ENCODE measurements at regions not wholly inside any gene's neighbourhood (a gene's known extent, or its start where the extent isn't known, plus 50 kb on each side); places are given as distances from the start of the nearest gene placed in this dataset.

- Histone ChIP-seq H3K79me2 (ENCODE audit: low read length) (no peaks in the 10 kb centered on the region), H3K27ac (ENCODE audit: low read length) (no peak overlapping the region), H4K20me1 (ENCODE audit: insufficient read depth, low read depth, low read length) (no peaks in the 10 kb centered on the region), H3K4me2 (ENCODE audit: low read depth, low read length, poor library complexity, severe bottlenecking) (no peak overlapping the region), H3K36me3 (ENCODE audit: insufficient read depth, low read length) (no peaks in the 10 kb centered on the region), H3K27me3 (ENCODE audit: low read length) (no peaks in the 10 kb centered on the region), H3K4me3 (ENCODE audit: low read length) (no peak overlapping the region), H3K4me1 (ENCODE audit: low read length) (no peaks in the 10 kb centered on the region), H3K9me2 (replicated peaks; ENCODE audit: insufficient read depth, low read length) (no peaks in the 10 kb centered on the region), H3K9ac (ENCODE audit: low read length) (no peak overlapping the region), H3K9me3 (ENCODE audit: low read length) (no peaks in the 10 kb centered on the region), H2AFZ (ENCODE audit: low read length) (no peak overlapping the region)
- no peak for DNase-seq
Measured at GRCh38 chr1:118323246-118323645, 138.2 kb upstream of the SPAG17 start.

- Histone ChIP-seq H4K20me1 (ENCODE audit: insufficient read depth, low read depth, low read length) (no peaks in the 10 kb centered on the region), H3K79me2 (ENCODE audit: low read length) (no peaks in the 10 kb centered on the region)
Measured at GRCh38 chr1:118322331-118322730, 137.3 kb upstream of the SPAG17 start.

GRCh38 chr1:118321840-118322239 lies 136.8 kb upstream of the SPAG17 start:
- H3K4me3 ChIP-seq (ENCODE audit: low read length), result no peak overlapping the region
- no peaks in the 10 kb centered on the region for H3K9me3 ChIP-seq (ENCODE audit: low read length)
- no peaks in the 10 kb centered on the region for H3K4me1 ChIP-seq (ENCODE audit: low read length)
- DNase-seq, result no peak
- H3K4me2 ChIP-seq (ENCODE audit: low read depth, low read length, poor library complexity, severe bottlenecking), result no peak overlapping the region
- H3K79me2 ChIP-seq (ENCODE audit: low read length), result no peaks in the 10 kb centered on the region
- no peaks in the 10 kb centered on the region for H3K9me2 ChIP-seq (replicated peaks; ENCODE audit: insufficient read depth, low read length)
- no peaks in the 10 kb centered on the region for H3K27me3 ChIP-seq (ENCODE audit: low read length)
- H3K27ac ChIP-seq (ENCODE audit: low read length), result no peak overlapping the region
- H2AFZ ChIP-seq (ENCODE audit: low read length), result no peak overlapping the region
- H4K20me1 ChIP-seq (ENCODE audit: insufficient read depth, low read depth, low read length), result no peaks in the 10 kb centered on the region
- H3K36me3 ChIP-seq (ENCODE audit: insufficient read depth, low read length), result no peaks in the 10 kb centered on the region
- H3K9ac ChIP-seq (ENCODE audit: low read length), result no peak overlapping the region

More at GRCh38 chr1:118322331-118322730, 137.3 kb upstream of the SPAG17 start:
- Histone ChIP-seq H3K4me1 (ENCODE audit: low read length) (no peaks in the 10 kb centered on the region), H3K9me2 (replicated peaks; ENCODE audit: insufficient read depth, low read length) (no peaks in the 10 kb centered on the region), H2AFZ (ENCODE audit: low read length) (no peak overlapping the region), H3K36me3 (ENCODE audit: insufficient read depth, low read length) (no peaks in the 10 kb centered on the region), H3K4me3 (ENCODE audit: low read length) (no peak overlapping the region), H3K4me2 (ENCODE audit: low read depth, low read length, poor library complexity, severe bottlenecking) (no peak overlapping the region), H3K27ac (ENCODE audit: low read length) (no peak overlapping the region), H3K9ac (ENCODE audit: low read length) (no peak overlapping the region), H3K27me3 (ENCODE audit: low read length) (no peaks in the 10 kb centered on the region), H3K9me3 (ENCODE audit: low read length) (no peaks in the 10 kb centered on the region)
- DNase-seq, result no peak

GRCh38 chr1:118317842-118318614 lies 133.0 kb upstream of the SPAG17 start:
- H3K27me3 ChIP-seq (ENCODE audit: low read length), result no peaks in the 10 kb centered on the region
- H3K4me1 ChIP-seq (ENCODE audit: low read length), result no peaks in the 10 kb centered on the region
- H3K4me2 ChIP-seq (ENCODE audit: low read depth, low read length, poor library complexity, severe bottlenecking), result no peak overlapping the region
- no peak overlapping the region for H2AFZ ChIP-seq (ENCODE audit: low read length)
- no peaks in the 10 kb centered on the region for H3K36me3 ChIP-seq (ENCODE audit: insufficient read depth, low read length)
- no peaks in the 10 kb centered on the region for H3K9me2 ChIP-seq (replicated peaks; ENCODE audit: insufficient read depth, low read length)
- H3K9ac ChIP-seq (ENCODE audit: low read length), result no peak overlapping the region
- no peak overlapping the region for H3K27ac ChIP-seq (ENCODE audit: low read length)
- no peak overlapping the region for H3K4me3 ChIP-seq (ENCODE audit: low read length)
- no peaks in the 10 kb centered on the region for H3K79me2 ChIP-seq (ENCODE audit: low read length)
- H3K9me3 ChIP-seq (ENCODE audit: low read length), result no peaks in the 10 kb centered on the region
- no peak for DNase-seq
- no peaks in the 10 kb centered on the region for H4K20me1 ChIP-seq (ENCODE audit: insufficient read depth, low read depth, low read length)

- H3K4me2 ChIP-seq (ENCODE audit: low read depth, low read length, poor library complexity, severe bottlenecking), result no peak overlapping the region
- no peak for DNase-seq
- H3K9ac ChIP-seq (ENCODE audit: low read length), result no peak overlapping the region
- no peaks in the 10 kb centered on the region for H3K36me3 ChIP-seq (ENCODE audit: insufficient read depth, low read length)
- no peak overlapping the region for H3K4me3 ChIP-seq (ENCODE audit: low read length)
- H3K27me3 ChIP-seq (ENCODE audit: low read length), result no peaks in the 10 kb centered on the region
- no peak overlapping the region for H3K27ac ChIP-seq (ENCODE audit: low read length)
- H4K20me1 ChIP-seq (ENCODE audit: insufficient read depth, low read depth, low read length), result no peaks in the 10 kb centered on the region
- no peaks in the 10 kb centered on the region for H3K9me2 ChIP-seq (replicated peaks; ENCODE audit: insufficient read depth, low read length)
- H3K79me2 ChIP-seq (ENCODE audit: low read length), result no peaks in the 10 kb centered on the region
- no peaks in the 10 kb centered on the region for H3K9me3 ChIP-seq (ENCODE audit: low read length)
- H3K4me1 ChIP-seq (ENCODE audit: low read length), result no peaks in the 10 kb centered on the region
- no peak overlapping the region for H2AFZ ChIP-seq (ENCODE audit: low read length)
Measured at GRCh38 chr1:118306851-118307250, 121.8 kb upstream of the SPAG17 start.

GRCh38 chr1:118304722-118305359 lies 119.8 kb upstream of the SPAG17 start:
- Histone ChIP-seq H3K4me3 (ENCODE audit: low read length) (no peak overlapping the region), H2AFZ (ENCODE audit: low read length) (no peak overlapping the region), H3K4me2 (ENCODE audit: low read depth, low read length, poor library complexity, severe bottlenecking) (no peak overlapping the region), H3K36me3 (ENCODE audit: insufficient read depth, low read length) (no peaks in the 10 kb centered on the region), H3K4me1 (ENCODE audit: low read length) (no peaks in the 10 kb centered on the region), H3K27ac (ENCODE audit: low read length) (no peak overlapping the region), H3K9ac (ENCODE audit: low read length) (no peak overlapping the region), H3K27me3 (ENCODE audit: low read length) (no peaks in the 10 kb centered on the region), H3K9me3 (ENCODE audit: low read length) (no peaks in the 10 kb centered on the region), H4K20me1 (ENCODE audit: insufficient read depth, low read depth, low read length) (no peaks in the 10 kb centered on the region), H3K9me2 (replicated peaks; ENCODE audit: insufficient read depth, low read length) (no peaks in the 10 kb centered on the region), H3K79me2 (ENCODE audit: low read length) (no peaks in the 10 kb centered on the region)
- peak; percentile 52 for DNase-seq

- Histone ChIP-seq H3K9ac (ENCODE audit: low read length) (no peak overlapping the region), H3K9me3 (ENCODE audit: low read length) (no peaks in the 10 kb centered on the region), H3K4me3 (ENCODE audit: low read length) (no peak overlapping the region), H3K36me3 (ENCODE audit: insufficient read depth, low read length) (no peaks in the 10 kb centered on the region), H4K20me1 (ENCODE audit: insufficient read depth, low read depth, low read length) (no peaks in the 10 kb centered on the region), H3K27ac (ENCODE audit: low read length) (no peak overlapping the region), H3K9me2 (replicated peaks; ENCODE audit: insufficient read depth, low read length) (no peaks in the 10 kb centered on the region), H3K79me2 (ENCODE audit: low read length) (no peaks in the 10 kb centered on the region), H2AFZ (ENCODE audit: low read length) (no peak overlapping the region), H3K4me1 (ENCODE audit: low read length) (no peaks in the 10 kb centered on the region), H3K27me3 (ENCODE audit: low read length) (no peaks in the 10 kb centered on the region), H3K4me2 (ENCODE audit: low read depth, low read length, poor library complexity, severe bottlenecking) (no peak overlapping the region)
- no peak for DNase-seq
Measured at GRCh38 chr1:118303534-118303933, 118.5 kb upstream of the SPAG17 start.

GRCh38 chr1:118303064-118303463 lies 118.0 kb upstream of the SPAG17 start:
- H3K4me2 ChIP-seq (ENCODE audit: low read depth, low read length, poor library complexity, severe bottlenecking), result no peak overlapping the region
- H3K79me2 ChIP-seq (ENCODE audit: low read length), result no peaks in the 10 kb centered on the region
- no peaks in the 10 kb centered on the region for H3K36me3 ChIP-seq (ENCODE audit: insufficient read depth, low read length)
- no peak overlapping the region for H2AFZ ChIP-seq (ENCODE audit: low read length)
- H3K9me2 ChIP-seq (replicated peaks; ENCODE audit: insufficient read depth, low read length), result no peaks in the 10 kb centered on the region
- no peak for DNase-seq
- no peak overlapping the region for H3K9ac ChIP-seq (ENCODE audit: low read length)
- H3K4me1 ChIP-seq (ENCODE audit: low read length), result no peaks in the 10 kb centered on the region
- no peaks in the 10 kb centered on the region for H3K9me3 ChIP-seq (ENCODE audit: low read length)
- H3K4me3 ChIP-seq (ENCODE audit: low read length), result no peak overlapping the region
- no peak overlapping the region for H3K27ac ChIP-seq (ENCODE audit: low read length)
- H3K27me3 ChIP-seq (ENCODE audit: low read length), result no peaks in the 10 kb centered on the region
- H4K20me1 ChIP-seq (ENCODE audit: insufficient read depth, low read depth, low read length), result no peaks in the 10 kb centered on the region

Data from Karpas-422 (cell line).